CD4-positive, alpha-beta T cell treated with Interferon gamma for 1 hour (primary cell): ENCODE measurements at regions not wholly inside any gene's neighbourhood (a gene's known extent, or its start where the extent isn't known, plus 50 kb on each side); places are given as distances from the start of the nearest gene placed in this dataset.
"Not testable (repeated sequence)": the region's sequence is repeated elsewhere in the genome, so short reads cannot be mapped to it uniquely, and the experiment has no call there.

ENCODE experiments used
- DNase-seq: peaks from one replicate; pipeline ENCODE4 v3.0.0-alpha.2; 2020

DNA sequence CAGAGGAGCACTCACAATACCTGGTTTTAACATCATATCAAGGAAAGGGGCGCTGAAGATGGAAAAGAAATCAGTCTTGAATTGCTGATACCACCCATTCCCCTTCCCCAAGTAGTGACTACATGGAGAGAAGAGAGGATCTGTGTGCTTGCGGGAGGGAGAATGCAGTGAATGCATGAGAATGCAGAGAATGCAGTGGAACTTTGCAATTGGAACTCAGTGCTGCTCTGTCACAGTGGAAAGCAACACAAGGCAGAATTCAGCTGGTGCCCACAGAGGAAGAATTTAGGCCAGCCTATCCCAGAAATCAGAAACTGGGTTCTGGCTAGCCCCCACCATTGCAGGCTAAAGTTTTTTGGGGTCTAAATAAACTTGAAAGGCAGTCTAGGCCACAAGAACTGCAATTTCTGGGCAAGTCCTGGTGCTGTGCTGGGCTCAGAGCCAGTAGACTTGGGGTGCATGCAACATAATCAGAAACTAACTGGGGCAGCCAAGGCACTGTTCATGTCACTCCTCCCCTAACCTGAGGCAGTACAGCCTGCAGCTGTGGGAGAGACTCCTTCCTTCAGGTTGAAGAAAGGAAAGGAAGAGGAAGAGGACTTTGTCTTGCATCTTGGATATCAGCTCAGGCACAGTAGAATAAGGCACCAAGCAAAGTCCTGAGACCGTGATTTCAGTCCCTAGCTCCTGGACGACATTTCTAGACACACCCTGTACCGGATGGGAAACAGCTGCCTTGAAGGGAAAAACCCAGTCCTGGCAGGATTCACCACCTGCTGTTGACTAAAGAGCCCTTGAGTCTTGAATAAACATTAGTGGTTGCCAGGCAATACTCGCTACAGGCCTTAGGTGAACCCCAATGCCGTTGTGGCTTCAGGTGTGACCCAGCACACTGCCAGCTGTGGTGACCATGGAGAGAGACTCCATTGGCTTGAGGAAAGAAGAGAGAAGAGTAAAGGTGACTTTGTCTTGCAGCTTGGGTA, 329.3 kb downstream of the TBL1XR1 start:
- DNase-seq, result no peak

DNA sequence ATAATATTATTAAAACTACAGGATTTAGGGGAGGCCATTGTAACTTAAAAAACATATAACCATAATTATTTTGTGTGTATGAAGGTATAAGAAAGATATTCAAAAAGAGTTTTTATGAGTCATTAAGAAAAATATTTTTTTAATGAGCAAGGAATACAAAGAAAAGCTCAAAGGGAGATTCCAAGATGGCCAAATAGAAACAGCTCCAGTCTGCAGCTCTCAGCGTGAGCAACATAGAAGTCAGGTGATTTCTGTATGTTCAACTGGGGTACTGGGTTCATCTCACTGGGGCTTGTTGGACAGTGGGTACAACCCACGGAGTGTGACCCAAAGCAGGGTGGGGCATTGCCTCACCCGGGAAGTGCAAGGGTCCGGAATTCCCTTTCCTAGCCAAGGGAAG, 336.1 kb downstream of the TBL1XR1 start:
- DNase-seq, result no peak

DNA sequence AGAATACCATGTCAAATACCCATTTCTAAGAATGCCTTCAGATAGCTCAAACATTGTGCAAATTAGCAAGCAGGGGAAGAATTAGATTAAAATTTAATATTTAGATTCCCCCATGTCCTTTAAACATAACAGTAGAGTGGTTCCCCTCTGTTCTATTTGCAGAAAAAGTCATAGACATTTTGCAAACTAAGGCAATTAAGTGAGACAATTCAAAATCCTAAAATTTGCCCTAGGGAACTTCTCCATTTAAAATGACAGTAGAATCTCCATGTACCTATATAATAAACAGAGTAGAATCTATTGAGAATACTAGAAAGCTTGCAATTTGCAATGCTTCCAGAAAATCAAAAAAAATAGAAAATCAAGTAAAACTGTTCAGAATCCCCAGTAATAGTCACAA, 340.6 kb downstream of the TBL1XR1 start:
- DNase-seq, result no peak

DNA sequence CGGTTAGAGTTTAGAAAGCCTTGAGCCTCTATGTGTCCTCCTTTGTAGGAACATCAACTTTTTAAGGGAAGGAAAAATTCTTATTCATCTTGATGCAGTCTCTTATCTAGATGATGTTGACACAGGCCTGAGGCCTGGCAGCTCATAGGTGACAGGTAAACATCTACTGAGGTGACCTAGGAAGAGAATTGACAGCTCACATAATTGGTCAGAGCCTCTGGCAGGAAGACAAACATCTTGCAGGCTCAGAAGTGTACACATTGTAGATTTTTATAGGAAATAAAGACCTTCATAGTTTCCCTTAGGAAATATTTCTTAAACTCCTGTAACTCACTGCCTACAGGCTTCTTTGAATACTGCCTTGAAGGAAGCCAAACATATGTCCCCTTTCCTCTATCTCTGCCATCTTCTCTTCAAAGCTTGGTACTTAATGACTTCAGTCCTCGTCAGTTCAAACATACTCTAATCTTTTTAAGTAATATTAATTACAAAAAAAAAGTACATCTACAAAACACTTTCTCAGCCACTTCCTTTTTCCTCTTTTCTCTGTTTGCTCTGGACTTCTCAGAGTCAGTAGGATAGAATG, 341.3 kb downstream of the TBL1XR1 start:
- DNase-seq, result no peak

DNA sequence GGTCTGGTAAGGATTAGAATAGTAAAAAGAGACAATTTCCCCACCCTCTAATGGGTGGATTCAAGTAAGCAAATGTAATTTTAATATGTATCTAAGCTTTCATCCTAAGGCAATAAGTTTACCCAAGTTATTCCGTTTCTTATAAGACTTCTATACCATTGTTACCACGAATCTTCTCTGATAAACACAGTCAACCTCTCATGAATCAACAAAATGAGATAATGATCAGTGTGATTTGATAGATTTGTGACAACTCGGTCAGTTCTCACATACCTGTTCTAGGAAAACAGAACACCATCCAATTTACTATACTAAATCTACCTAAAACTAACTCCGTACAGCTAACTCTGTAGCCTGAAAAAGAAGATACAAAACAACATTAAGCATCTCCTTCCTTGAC, 342.1 kb downstream of the TBL1XR1 start:
- DNase-seq, result no peak

DNA sequence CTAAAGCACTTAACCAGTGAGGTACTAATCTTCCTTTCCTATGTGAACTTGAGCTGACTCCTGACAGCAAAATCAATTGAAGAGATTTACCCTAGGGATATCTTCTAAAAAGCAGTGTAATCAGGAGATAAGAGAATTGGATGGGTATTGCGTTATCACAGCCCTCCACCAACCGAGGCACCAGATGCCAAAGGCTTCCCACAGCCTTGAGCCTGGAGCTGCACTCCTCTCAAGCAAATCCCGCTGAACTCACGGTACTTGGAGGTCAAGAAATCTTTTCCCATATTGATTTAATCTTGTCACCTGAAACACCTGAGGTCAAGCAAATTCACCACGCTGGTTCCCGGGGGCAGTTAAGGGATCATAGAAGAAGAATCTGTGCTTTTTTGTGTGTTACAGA, 346.8 kb downstream of the TBL1XR1 start:
- no peak for DNase-seq

DNA sequence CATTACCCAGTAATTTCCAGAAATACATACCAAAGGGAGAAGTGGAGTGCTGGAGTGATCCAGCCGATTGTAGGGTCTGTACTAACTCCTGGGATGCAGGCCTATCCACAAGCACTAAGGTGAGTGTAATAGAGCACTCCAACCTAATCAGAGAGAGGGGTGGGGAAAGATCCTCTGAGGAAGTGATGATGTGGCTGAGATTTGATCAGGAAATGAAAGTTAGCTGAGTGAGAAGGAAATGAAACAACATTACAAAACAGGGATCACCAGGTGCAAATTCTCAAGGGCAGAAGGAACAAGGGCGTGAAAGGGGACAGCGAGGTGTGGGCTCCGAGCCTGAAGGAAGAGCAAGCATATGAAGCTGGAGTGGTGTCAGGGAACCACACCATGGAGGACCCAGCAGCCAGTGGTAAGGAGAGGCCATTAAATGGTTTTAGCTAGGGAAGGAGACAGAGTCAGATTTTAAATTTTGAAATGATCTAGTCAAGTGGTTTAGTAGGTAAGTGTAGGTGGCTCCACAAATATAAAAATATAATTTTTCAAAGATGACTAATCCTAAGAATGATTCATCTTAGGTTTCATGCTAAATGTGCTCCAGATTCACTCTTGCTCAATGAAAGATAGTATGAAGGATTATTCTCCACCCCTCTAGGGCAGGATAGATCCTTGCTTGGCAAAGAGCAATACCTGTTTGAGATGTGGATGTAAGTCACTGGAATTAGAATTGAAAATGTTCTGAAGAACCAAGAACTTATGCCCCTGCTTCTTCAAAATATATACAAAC, 348.7 kb downstream of the TBL1XR1 start:
- no peak for DNase-seq

DNA sequence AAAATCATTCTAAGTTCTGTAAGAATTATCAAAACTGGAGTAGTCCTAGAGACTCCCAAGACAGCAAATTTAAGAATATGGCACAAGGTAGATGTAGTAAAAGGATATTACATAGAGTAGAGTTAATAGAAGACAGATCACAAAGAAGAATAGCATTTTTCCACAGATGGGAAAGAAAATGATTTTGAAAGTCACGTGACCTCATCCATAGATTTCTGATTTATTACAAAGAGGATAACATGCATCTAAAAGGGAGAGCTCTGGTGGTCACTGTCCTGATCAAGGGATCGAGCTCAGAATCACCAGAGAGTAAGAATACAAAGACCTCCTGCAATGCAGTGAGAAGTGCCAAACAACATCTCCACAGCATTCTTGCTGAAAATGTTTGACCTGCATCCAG, 354.4 kb downstream of the TBL1XR1 start:
- no peak for DNase-seq

DNA sequence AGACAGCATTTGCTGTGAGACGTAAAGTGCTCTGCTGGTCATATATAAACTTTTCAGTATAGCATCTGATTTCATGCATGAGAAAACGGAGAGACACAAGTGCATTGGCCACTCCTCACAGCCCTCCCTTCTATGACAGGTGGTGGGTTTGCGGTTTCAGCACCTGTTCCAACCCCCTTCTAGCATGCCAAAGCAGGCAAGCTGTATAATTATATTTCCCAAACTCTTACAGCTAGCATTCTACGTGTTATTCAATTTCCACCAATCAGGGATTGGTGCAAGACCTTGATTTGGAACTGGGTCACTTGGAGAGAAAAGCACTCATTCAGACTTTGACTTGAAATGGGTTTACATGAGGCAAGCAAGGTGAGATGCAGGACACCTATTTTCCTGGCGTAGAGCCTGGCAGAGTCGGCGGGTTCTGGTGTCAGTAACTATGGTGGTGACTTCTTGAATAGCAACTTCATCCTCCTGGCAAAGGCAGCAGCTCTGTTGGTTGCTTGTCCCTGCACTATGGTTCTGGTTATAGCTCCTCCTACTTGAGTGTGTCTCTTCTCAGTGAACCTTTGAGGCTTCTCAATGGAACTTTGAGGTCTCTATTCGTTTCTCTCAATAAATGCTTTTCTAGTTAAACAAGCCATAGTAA, 356.5 kb downstream of the TBL1XR1 start:
- DNase-seq, result no peak

DNA sequence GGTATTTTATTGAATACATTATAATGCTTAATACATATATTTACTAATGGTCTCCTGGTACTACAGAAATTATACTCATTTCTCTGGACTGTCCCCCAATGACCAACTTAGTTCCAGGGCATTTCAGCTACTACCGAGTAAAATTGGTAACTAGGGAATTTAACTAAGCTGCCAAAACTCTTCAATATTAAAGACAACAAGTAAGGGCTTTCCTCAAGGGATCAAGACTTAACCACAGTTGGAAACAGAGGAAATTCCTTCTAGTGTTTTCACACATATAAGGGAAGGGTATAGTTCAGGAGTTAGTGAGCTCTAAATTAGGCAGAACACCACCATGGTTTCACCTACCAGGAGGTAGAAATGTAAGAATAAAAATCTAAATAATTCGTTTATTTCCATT, 357.4 kb downstream of the TBL1XR1 start:
- no peak for DNase-seq

DNA sequence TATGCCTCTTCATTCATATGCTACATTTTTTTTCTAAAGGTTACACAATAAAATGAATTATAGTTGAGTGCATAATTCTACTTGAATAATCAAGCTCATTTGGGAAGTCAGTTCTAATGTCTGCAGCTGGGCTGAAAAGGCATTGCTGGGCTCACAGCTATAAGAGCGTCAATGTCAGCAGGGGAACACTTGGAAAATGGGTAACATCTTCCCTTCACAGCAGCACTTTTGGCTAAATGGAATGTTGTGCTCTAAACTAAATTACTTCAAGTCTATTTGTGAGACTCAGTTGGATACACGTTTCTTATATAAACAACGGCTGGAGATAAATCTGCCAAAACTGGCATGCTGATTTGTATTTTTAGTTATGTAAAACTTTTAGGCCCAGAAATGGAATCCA, 357.8 kb downstream of the TBL1XR1 start:
- DNase-seq, result no peak

DNA sequence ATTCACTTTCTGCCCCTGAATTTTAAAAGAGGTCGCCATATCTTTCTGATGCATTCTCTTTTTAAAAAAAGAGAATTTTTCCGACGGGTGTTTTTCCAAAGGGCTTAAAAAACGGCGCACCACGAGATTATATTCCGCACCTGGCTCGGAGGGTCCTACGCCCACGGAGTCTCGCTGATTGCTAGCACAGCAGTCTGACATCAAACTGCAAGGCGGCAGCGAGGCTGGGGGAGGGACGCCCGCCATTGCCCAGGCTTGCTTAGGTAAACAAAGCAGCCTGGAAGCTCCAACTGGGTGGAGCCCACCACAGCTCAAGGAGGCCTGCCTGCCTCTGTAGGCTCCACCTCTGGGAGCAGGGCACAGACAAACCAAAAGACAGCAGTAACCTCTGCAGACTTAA, 370.0 kb downstream of the TBL1XR1 start:
- not testable (repeated sequence) for DNase-seq

DNA sequence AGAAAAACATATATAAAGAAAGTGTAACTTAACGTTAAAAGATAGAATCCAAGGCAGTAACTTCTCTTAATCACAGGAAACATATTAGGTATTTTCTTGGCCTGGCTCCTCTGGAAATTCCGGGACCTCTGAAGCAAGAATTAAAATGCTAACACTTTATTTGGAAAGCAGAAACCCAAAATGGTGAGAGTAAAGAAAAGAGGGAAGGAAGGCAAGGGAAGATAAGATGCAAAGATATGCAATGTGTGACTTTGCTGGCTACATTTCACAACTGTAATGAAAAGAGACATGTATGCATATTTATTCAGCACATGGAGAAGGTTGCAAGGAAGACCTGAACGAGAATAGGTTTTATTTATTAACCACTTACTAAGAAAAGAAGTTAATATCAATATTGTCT, 372.5 kb downstream of the TBL1XR1 start:
- DNase-seq, result no peak

DNA sequence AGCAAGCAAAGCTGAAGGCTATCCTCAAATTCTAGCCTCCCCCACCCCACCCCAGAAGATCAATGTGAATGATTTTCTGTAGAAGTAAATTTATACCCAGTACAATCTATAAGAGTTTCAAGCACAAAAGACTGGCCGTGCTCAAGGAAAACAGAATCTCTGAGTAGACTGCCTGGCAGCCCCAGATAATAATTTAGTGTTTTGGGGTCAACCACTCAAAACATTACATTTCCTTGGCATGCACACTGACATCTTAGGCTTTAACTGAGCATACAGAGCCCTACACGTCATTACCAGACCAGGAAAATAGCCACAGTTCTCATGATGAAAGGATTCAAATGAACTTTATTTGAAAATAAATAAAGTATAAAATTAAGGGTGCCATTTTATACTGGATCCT, 376.5 kb downstream of the TBL1XR1 start:
- no peak for DNase-seq

DNA sequence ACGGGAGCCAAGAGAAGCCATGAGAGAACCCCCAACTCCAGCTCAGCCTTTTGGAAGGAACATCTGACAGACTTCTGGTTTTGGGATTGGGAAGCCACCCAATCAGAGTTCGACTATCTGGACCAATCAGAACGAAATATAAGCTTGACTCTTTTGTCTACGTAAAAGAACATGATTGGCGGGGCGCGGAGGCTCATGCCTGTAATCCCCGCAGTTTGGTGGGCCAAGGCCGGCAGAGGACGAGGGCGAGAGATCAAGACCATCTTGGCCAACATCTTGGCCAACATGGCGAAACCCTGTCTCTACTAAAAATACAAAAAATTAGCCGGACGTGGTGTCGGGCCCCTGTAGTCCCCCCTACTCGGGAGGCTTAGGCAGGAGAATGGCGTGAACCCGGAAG, 380.3 kb downstream of the TBL1XR1 start:
- DNase-seq, result no peak

DNA sequence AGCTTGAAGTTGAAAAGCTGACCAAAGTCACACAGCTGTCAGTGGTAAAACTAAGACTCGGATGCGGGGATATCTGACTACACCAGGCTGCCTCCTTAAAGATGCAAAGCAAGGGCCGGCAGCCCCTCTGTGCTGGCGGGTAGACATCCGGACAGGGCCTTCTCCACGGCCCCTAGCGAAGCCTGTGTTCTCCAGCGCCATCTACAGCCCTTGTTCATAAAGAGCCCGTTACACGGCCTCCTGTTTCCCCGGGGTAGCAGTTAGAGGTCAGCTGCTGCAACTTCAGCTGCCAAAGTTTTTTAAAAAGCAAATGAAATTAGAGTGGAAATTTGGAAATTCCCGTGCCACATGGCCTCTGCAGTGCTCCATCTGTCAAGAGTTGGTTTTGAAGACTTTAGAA, 383.0 kb downstream of the TBL1XR1 start:
- DNase-seq, result no peak

DNA sequence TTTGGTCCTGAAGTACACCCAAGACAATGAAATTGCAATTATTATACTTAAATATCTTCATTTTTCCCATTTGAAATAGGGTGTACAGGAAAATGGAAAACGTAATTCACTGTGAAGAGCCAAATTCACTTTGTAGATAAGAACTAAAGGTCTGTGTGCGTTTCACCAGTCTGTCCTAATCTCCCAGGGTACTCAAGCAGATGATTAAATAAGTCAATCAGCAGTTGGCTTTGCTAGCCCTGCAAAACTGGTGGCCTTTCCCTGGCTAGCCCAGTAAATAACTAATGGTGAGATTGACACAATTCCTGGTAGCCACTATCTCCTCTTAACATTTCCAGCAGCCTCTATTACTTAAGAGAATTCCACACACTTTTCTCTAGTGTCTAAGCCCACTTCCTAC, 389.3 kb downstream of the TBL1XR1 start:
- no peak for DNase-seq

DNA sequence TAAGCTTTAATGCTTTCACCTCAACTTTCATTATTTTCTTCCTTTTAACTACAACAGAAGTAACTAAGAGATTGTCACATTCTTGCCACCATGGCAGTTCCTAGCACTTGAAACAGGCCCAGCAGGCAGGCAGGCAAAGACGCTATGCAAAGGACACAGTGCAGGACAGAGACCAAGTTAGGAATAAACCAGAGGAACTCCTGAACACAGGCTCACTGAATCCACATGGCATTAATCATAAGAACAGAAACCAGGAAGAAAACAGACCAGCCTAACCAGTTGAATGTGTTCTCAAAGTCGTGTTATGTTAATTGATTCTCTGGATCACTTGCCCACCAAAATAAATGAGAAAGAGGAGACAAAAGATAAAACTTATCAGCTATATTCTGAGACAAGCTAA, 397.6 kb downstream of the TBL1XR1 start:
- DNase-seq, result no peak

DNA sequence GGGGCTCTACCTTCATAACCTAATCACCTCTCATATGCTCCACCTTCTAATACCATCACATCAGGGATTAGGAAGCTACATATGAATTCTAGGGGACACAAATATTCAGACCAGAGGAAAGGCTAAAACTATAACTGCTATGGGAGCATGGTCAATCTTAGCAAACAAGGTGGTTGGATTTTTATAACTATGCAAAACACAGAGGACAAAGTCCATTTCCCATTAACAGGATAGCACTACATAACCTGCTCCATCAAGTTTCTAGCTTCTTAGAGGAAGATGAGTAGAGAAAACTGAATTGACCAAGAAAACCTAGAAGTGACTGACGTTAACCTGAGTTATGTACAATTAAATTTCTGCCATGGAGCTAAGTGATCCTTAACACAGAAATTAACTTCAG, 398.6 kb downstream of the TBL1XR1 start:
- no peak for DNase-seq

DNA sequence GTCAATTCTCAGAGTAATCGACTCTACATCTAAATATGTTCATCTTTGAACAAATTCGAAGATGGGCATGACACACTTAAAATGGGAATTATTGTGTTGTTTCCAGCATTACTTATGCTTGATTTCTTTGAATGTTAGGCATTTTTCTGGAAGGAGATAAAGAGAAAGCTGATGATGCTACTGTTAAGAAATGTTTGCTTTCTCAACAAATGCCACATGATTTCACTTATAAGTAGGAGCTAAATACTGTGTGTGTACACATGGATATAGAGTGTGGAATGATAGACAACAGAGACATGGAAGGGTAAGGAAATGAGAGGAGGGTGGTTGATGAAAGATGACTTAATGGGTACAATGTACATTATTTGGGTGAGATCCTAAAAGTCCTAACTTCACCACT, 400.9 kb downstream of the TBL1XR1 start:
- no peak for DNase-seq

DNA sequence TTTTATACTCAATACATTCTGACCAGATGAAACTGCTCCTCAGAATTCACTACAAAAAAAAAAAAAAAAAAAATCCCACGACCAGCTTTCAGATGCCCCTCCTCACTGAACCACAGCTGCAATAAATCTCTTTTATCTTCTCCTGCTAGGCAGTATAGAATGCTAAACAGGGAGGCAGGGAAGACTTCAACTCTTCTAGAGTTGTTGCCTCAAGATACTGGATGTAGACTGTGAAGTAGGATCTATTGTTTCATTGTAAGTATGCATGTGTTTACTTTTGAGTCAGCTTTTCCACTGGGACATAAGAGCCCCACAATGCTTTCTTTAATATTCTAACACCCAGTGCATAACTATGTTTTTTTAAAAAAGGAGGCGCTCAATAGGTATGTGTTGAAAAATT, 401.4 kb downstream of the TBL1XR1 start:
- no peak for DNase-seq

DNA sequence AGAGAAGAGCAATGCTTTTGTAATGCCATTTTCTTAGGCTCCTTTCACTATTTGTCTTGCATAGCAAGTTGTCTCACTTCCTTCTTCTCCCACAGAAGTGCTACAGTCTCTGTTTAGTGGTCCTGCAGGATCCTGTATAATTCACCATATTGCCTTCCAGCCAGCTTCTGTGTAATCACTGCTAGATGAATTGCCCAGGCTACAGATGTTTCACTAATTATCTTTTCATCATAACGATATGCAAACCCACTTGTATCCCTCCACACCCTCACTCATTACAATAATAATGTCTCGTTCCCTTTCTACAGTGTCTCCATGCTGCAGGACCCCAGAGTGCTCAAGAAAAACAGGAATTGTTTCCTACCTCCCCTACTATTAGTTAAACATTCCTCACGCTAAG, 402.9 kb downstream of the TBL1XR1 start:
- DNase-seq, result no peak

DNA sequence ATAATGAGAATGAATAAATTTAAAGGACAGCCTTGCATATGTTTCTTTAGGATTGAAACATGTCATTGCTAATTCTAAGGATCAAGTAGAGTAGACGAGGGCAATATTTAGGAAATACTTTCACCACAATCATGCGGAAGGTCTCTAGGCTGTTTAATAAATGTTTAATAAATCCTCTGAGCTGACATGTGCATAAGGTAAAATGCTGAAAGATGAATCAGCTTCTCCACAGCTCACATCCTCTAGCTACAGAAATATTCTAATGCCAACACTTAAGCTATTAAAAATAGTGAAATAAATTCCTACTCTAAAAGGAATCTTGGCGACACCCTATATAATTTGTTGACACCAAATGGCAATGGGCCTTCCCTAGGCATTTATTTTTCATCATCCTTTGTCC, 407.3 kb downstream of the TBL1XR1 start:
- no peak for DNase-seq
